K562 (cell line): ENCODE measurements at regions not wholly inside any gene's neighbourhood (a gene's known extent, or its start where the extent isn't known, plus 50 kb on each side); places are given as distances from the start of the nearest gene placed in this dataset.
A peak's percentile ranks its signal among the peaks of the same experiment; 100 is the strongest.

Experiments used
- CBFB ChIP-seq: sonication (generic); formaldehyde crosslinking; IDR thresholded peaks from 2 replicates; pipeline ENCODE4 v1.4.0; 2020; ENCODE audit warnings: mild to moderate bottlenecking, missing genetic modification reagents
- CCNT2 ChIP-seq: IDR thresholded peaks from 2 replicates; pipeline ENCODE4 v1.6.1; 2011; ENCODE audit warnings: borderline replicate concordance, low read depth, mild to moderate bottlenecking, moderate library complexity, mixed read lengths, low read length; ENCODE audit not compliant: insufficient read length; ENCODE audit errors: extremely low read depth
- CHD2 ChIP-seq: IDR thresholded peaks from 2 replicates; pipeline ENCODE4 v1.6.1; 2011; ENCODE audit warnings: low read depth, low read length
- CXXC5 ChIP-seq: fragments of 250-450 bp; sonication (Bioruptor Pico); IDR thresholded peaks from 2 replicates; pipeline ENCODE4 v1.8.0; 2022; ENCODE audit warnings: inconsistent platforms, mild to moderate bottlenecking, moderate library complexity
- DMBX1 ChIP-seq: fragments of 250-450 bp; sonication (Bioruptor Pico); IDR thresholded peaks from 2 replicates; pipeline ENCODE4 v1.8.0; 2022; ENCODE audit warnings: inconsistent platforms, mild to moderate bottlenecking, moderate library complexity, borderline replicate concordance
- HINFP ChIP-seq: fragments of 450-650 bp; conservative IDR thresholded peaks from 2 replicates; pipeline ENCODE4 v1.6.1; 2016; ENCODE audit warnings: missing genetic modification characterization, low read depth, mild to moderate bottlenecking, control low read depth, missing compliant biosample characterization
- HNRNPL ChIP-seq: fragments of 200-400 bp; formaldehyde crosslinking; IDR thresholded peaks from 2 replicates; pipeline ENCODE4 v1.6.1; 2017; ENCODE audit warnings: low read depth, mild to moderate bottlenecking, low read length
- ID3 ChIP-seq, 2 experiments: fragments of 250-450 bp in 1 of 2; fragments of 450-650 bp in 1 of 2; sonication (Bioruptor Pico) in 1 of 2; IDR thresholded peaks; 2 replicates each; pipeline versions ENCODE4 v1.6.1 to v1.8.0; 2016 to 2021; ENCODE audit warnings: mild to moderate bottlenecking in 2 of 2, moderate library complexity in 2 of 2, missing compliant biosample characterization in 1 of 2, missing genetic modification characterization in 1 of 2
- ILK ChIP-seq: fragments of 450-650 bp; IDR thresholded peaks from 2 replicates; pipeline ENCODE4 v1.6.1; 2016; ENCODE audit warnings: missing genetic modification characterization, low read depth, mild to moderate bottlenecking, missing compliant biosample characterization, moderate library complexity, borderline replicate concordance
- NR2C1 ChIP-seq, 2 experiments: fragments of 450-650 bp; IDR thresholded peaks; 2 replicates each; pipeline ENCODE4 v1.6.1; 2017; ENCODE audit warnings: mild to moderate bottlenecking in 2 of 2, antibody characterized with exemption in 1 of 2, inconsistent platforms in 1 of 2, missing compliant biosample characterization in 1 of 2, missing genetic modification characterization in 1 of 2
- NR3C1 ChIP-seq: sonication (generic); formaldehyde crosslinking; IDR thresholded peaks from 2 replicates; pipeline ENCODE4 v1.8.1; 2022; ENCODE audit warnings: missing genetic modification reagents
- POLR2AphosphoS2 ChIP-seq: IDR thresholded peaks from 2 replicates; pipeline ENCODE4 v1.6.1; 2012; ENCODE audit warnings: low read length, improper control_type of control experiment
- SMAD3 ChIP-seq: fragments of 450-650 bp; formaldehyde crosslinking; conservative IDR thresholded peaks from 2 replicates; pipeline ENCODE4 v1.4.0; 2020; ENCODE audit warnings: mild to moderate bottlenecking
- SUPT5H ChIP-seq: fragments of 450-650 bp; IDR thresholded peaks from 2 replicates; pipeline ENCODE4 v1.6.1; 2016
- TBL1XR1 ChIP-seq, 2 experiments: IDR thresholded peaks; 2 replicates each; pipeline ENCODE4 v1.6.1; 2012; ENCODE audit warnings: improper control_type of control experiment in 2 of 2, low read length in 2 of 2, mild to moderate bottlenecking in 1 of 2
- ZNF395 ChIP-seq: fragments of 200-800 bp; sonication (Bioruptor generic); IDR thresholded peaks from 2 replicates; pipeline ENCODE4 v1.6.1; 2017; ENCODE audit warnings: missing genetic modification characterization, missing compliant biosample characterization
- ZNF583 ChIP-seq: fragments of 250-450 bp; sonication (Bioruptor Pico); IDR thresholded peaks from 2 replicates; pipeline ENCODE4 v1.4.0; 2020
- ZNF589 ChIP-seq: fragments of 200-800 bp; sonication (Bioruptor generic); IDR thresholded peaks from 2 replicates; pipeline ENCODE4 v1.6.1; 2016; ENCODE audit warnings: low read depth, missing genetic modification characterization, missing compliant biosample characterization
- ZNF592 ChIP-seq: fragments of 450-650 bp; IDR thresholded peaks from 2 replicates; pipeline ENCODE4 v1.6.1; 2017; ENCODE audit warnings: antibody characterized with exemption, mild to moderate bottlenecking
- ZNF668 ChIP-seq: fragments of 250-450 bp; sonication (Bioruptor Pico); IDR thresholded peaks from 2 replicates; pipeline ENCODE4 v1.8.0; 2022; ENCODE audit warnings: mild to moderate bottlenecking, inconsistent platforms

GRCh38 chr12:46475972-46476645 is 103.5 kb upstream of the SLC38A2 start (continued):
- TF ChIP-seq HINFP (0 out of 2 replicates have a peak, but pooled peaks have one; percentile 22), ZNF592 (peak; percentile 76), POLR2AphosphoS2 (no peak), NR3C1 (CRISPR knock-in tag) (no peak), CBFB (CRISPR knock-in tag) (no peak), ILK (tag) (peak; percentile 71; the same call in 1 of the 2 replicates), ZNF668 (peak; percentile 75; the same call in 1 of the 2 replicates), SMAD3 (CRISPR knock-in tag) (peak; percentile 79), CHD2 (no peak), NR2C1 (IDR thresholded peaks at IDR 0.05) (no peak), NR2C1 (tag; IDR thresholded peaks at IDR 0.05) (peak; percentile 77), TBL1XR1 (IDR thresholded peaks at IDR 0.05; ENCODE audit: low read length in 2 of 2) (no peak), CCNT2 (no peak), ZNF589 (CRISPR knock-in tag) (peak; percentile 73; the same call in 1 of the 2 replicates), ID3 (CRISPR knock-in tag; IDR thresholded peaks at IDR 0.05) (no peak), ID3 (tag; IDR thresholded peaks at IDR 0.05) (peak; percentile 77), DMBX1 (CRISPR knock-in tag) (peak; percentile 93), CXXC5 (CRISPR knock-in tag) (peak; percentile 35; the same call in 1 of the 2 replicates), ZNF583 (CRISPR knock-in tag) (peak; percentile 79; the same call in 1 of the 2 replicates), SUPT5H (no peak), ZNF395 (CRISPR knock-in tag) (peak; percentile 74), HNRNPL (no peak)
